Nephron progenitor cell (in vitro differentiated cells): ENCODE measurements at regions not wholly inside any gene's neighbourhood (a gene's known extent, or its start where the extent isn't known, plus 50 kb on each side); places are given as distances from the start of the nearest gene placed in this dataset.

Experiments
- DNase-seq: peaks from one replicate; pipeline ENCODE4 v3.0.0; 2021
- H3K27ac Mint-ChIP-seq: 2 replicates; pipeline ENCODE4 v1.8.0; 2021; ENCODE audit warnings: mild to moderate bottlenecking, moderate library complexity, mixed read lengths
- H3K27me3 Mint-ChIP-seq: 2 replicates; pipeline ENCODE4 v1.8.0; 2021; ENCODE audit warnings: mild to moderate bottlenecking, low read depth, mixed read lengths; ENCODE audit not compliant: poor library complexity
- H3K36me3 Mint-ChIP-seq: 2 replicates; pipeline ENCODE4 v1.8.0; 2021; ENCODE audit warnings: low read depth, mixed read lengths
- H3K4me1 Mint-ChIP-seq: 2 replicates; pipeline ENCODE4 v1.8.0; 2021; ENCODE audit warnings: mixed read lengths
- H3K4me3 Mint-ChIP-seq: 2 replicates; pipeline ENCODE4 v1.8.0; 2021; ENCODE audit warnings: mild to moderate bottlenecking, moderate library complexity, mixed read lengths
- H3K9me3 Mint-ChIP-seq: 2 replicates; pipeline ENCODE4 v1.8.0; 2021; ENCODE audit warnings: mild to moderate bottlenecking, moderate library complexity, mixed read lengths
- CTCF ChIP-seq: fragments of 200-600 bp; sonication (generic); IDR thresholded peaks from 2 replicates; pipeline ENCODE4 v1.5.0; 2021; ENCODE audit warnings: antibody characterized with exemption

GRCh38 chr4:177511611-177512010 is 69.4 kb upstream of the AGA start:
- Mint-ChIP-seq H3K9me3 (no peaks in the 10 kb centered on the region), H3K4me3 (no peak overlapping the region), H3K36me3 (no peaks in the 10 kb centered on the region), H3K27ac (no peak overlapping the region), H3K27me3 (no peaks in the 10 kb centered on the region), H3K4me1 (peaks cover 18% of the 10 kb centered on the region)
- DNase-seq: no peak
- TF ChIP-seq CTCF: no peak

GRCh38 chr4:177512646-177513045 is 70.4 kb upstream of the AGA start:
- no peak for DNase-seq
- Mint-ChIP-seq H3K27me3 (no peaks in the 10 kb centered on the region), H3K27ac (no peak overlapping the region), H3K36me3 (no peaks in the 10 kb centered on the region), H3K4me3 (no peak overlapping the region), H3K4me1 (peaks cover 18% of the 10 kb centered on the region), H3K9me3 (no peaks in the 10 kb centered on the region)
- no peak for TF ChIP-seq CTCF

- no peak for DNase-seq
- peaks cover 4% of the 10 kb centered on the region for H3K27me3 Mint-ChIP-seq
- H3K4me1 Mint-ChIP-seq: no peaks in the 10 kb centered on the region
- TF ChIP-seq CTCF: no peak
- no peaks in the 10 kb centered on the region for H3K36me3 Mint-ChIP-seq
- H3K9me3 Mint-ChIP-seq: peaks cover 15% of the 10 kb centered on the region
- H3K27ac Mint-ChIP-seq: no peak overlapping the region
- H3K4me3 Mint-ChIP-seq: no peak overlapping the region
These were observed 75.6 kb upstream of the AGA start for GRCh38 chr4:177517862-177518261.

- no peak overlapping the region for H3K4me3 Mint-ChIP-seq
- H3K9me3 Mint-ChIP-seq: peaks cover 27% of the 10 kb centered on the region
- no peak overlapping the region for H3K27ac Mint-ChIP-seq
- no peaks in the 10 kb centered on the region for H3K4me1 Mint-ChIP-seq
- DNase-seq: no peak
- no peak for TF ChIP-seq CTCF
- peaks cover 4% of the 10 kb centered on the region for H3K27me3 Mint-ChIP-seq
- no peaks in the 10 kb centered on the region for H3K36me3 Mint-ChIP-seq
These were observed 77.4 kb upstream of the AGA start for GRCh38 chr4:177519481-177520260.

- Mint-ChIP-seq H3K27me3 (no peaks in the 10 kb centered on the region), H3K36me3 (no peaks in the 10 kb centered on the region), H3K27ac (no peak overlapping the region), H3K4me3 (no peak overlapping the region), H3K4me1 (no peaks in the 10 kb centered on the region), H3K9me3 (peaks cover 3% of the 10 kb centered on the region)
- no peak for TF ChIP-seq CTCF
- DNase-seq: no peak
These were observed 86.4 kb upstream of the AGA start for GRCh38 chr4:177528620-177529019.

GRCh38 chr4:177530561-177530960 is 88.3 kb upstream of the AGA start:
- no peak for TF ChIP-seq CTCF
- Mint-ChIP-seq H3K4me3 (no peak overlapping the region), H3K36me3 (no peaks in the 10 kb centered on the region), H3K27ac (no peak overlapping the region), H3K27me3 (no peaks in the 10 kb centered on the region), H3K9me3 (peaks cover 6% of the 10 kb centered on the region), H3K4me1 (no peaks in the 10 kb centered on the region)
- no peak for DNase-seq
